Neural cell (in vitro differentiated cells): ENCODE measurements at regions not wholly inside any gene's neighbourhood (a gene's known extent, or its start where the extent isn't known, plus 50 kb on each side); places are given as distances from the start of the nearest gene placed in this dataset.

Source experiments
- H2AFZ ChIP-seq: fragments of 200-600, 300-800 bp; sonication (generic), shearing (Covaris generic); 2 replicates; pipeline ENCODE4 v1.6.0; 2014; ENCODE audit warnings: low read depth, mild to moderate bottlenecking, antibody characterized with exemption, low read length, moderate library complexity
- H3F3A ChIP-seq: fragments of 200-600 bp; shearing (Covaris generic); 2 replicates; pipeline ENCODE4 v1.6.1; 2016; ENCODE audit warnings: mild to moderate bottlenecking, moderate library complexity, mixed read lengths, antibody characterized with exemption, low read length; ENCODE audit not compliant: insufficient read depth, poor library complexity, severe bottlenecking
- H3K27ac ChIP-seq: fragments of 200-600, 300-800 bp; sonication (generic), shearing (Covaris generic); 2 replicates; pipeline ENCODE4 v1.5.1; 2014; ENCODE audit warnings: mild to moderate bottlenecking, low read length, moderate library complexity
- H3K27me3 ChIP-seq: fragments of 300-800, 200-600 bp; sonication (generic), shearing (Covaris generic); 2 replicates; pipeline ENCODE4 v1.6.0; 2014; ENCODE audit warnings: mild to moderate bottlenecking, low read depth, low read length, moderate library complexity; ENCODE audit not compliant: insufficient read depth
- H3K36me3 ChIP-seq: fragments of 300-800, 200-600 bp; sonication (generic), shearing (Covaris generic); 2 replicates; pipeline ENCODE4 v1.5.1; 2014; ENCODE audit warnings: mild to moderate bottlenecking, antibody characterized with exemption, low read length, moderate library complexity; ENCODE audit not compliant: insufficient read depth
- H3K4me2 ChIP-seq: fragments of 300-800, 200-600 bp; sonication (generic), shearing (Covaris generic); 2 replicates; pipeline ENCODE4 v1.6.0; 2014; ENCODE audit warnings: mild to moderate bottlenecking, low read length
- H3K4me3 ChIP-seq: fragments of 300-800, 200-600 bp; sonication (generic), shearing (Covaris generic); 2 replicates; pipeline ENCODE4 v1.5.1; 2014; ENCODE audit warnings: mild to moderate bottlenecking, low read length, moderate library complexity
- H3K79me2 ChIP-seq: fragments of 200-600 bp; shearing (Covaris generic); replicated peaks from 2 replicates; pipeline ENCODE4 v1.6.0; 2014; ENCODE audit warnings: mild to moderate bottlenecking, low read length, moderate library complexity; ENCODE audit not compliant: insufficient read depth
- H3K9ac ChIP-seq: fragments of 300-800, 200-600 bp; sonication (generic), shearing (Covaris generic); 2 replicates; pipeline ENCODE4 v1.6.1; 2016; ENCODE audit warnings: mild to moderate bottlenecking, low read length, mixed read lengths
- H3K9me2 ChIP-seq: fragments of 200-600 bp; shearing (Covaris generic); 2 replicates; pipeline ENCODE4 v1.6.1; 2016; ENCODE audit warnings: mild to moderate bottlenecking, low read length, mixed read lengths; ENCODE audit not compliant: insufficient read depth
- H3K9me3 ChIP-seq: fragments of 200-600, 300-800 bp; sonication (generic), shearing (Covaris generic); 2 replicates; pipeline ENCODE4 v1.6.1; 2016; ENCODE audit warnings: mild to moderate bottlenecking, mixed run types, low read length, moderate library complexity, mixed read lengths
- H4K20me1 ChIP-seq: fragments of 200-600 bp; shearing (Covaris generic); 2 replicates; pipeline ENCODE4 v1.6.1; 2016; ENCODE audit warnings: mild to moderate bottlenecking, mixed run types; ENCODE audit not compliant: insufficient read depth
- CTCF ChIP-seq: fragments of 450-650 bp; IDR thresholded peaks from 2 replicates; pipeline ENCODE4 v1.5.1; 2014; ENCODE audit warnings: antibody characterized with exemption, mild to moderate bottlenecking, moderate library complexity; ENCODE audit not compliant: poor library complexity, severe bottlenecking
- EP300 ChIP-seq: fragments of 450-650 bp; conservative IDR thresholded peaks from 2 replicates; pipeline ENCODE4 v1.6.1; 2014; ENCODE audit warnings: antibody characterized with exemption, mild to moderate bottlenecking, moderate library complexity; ENCODE audit not compliant: poor library complexity, severe bottlenecking
- EZH2 ChIP-seq: fragments of 200-600, 300-800 bp; shearing (Covaris generic), sonication (generic); IDR thresholded peaks from 2 replicates; pipeline ENCODE4 v1.6.1; 2014; ENCODE audit warnings: antibody characterized with exemption, low read length, borderline replicate concordance, mild to moderate bottlenecking; ENCODE audit not compliant: insufficient read depth, poor library complexity, severe bottlenecking
- MXI1 ChIP-seq: fragments of 450-650 bp; conservative IDR thresholded peaks from 2 replicates; pipeline ENCODE4 v1.6.1; 2014; ENCODE audit warnings: antibody characterized with exemption, mild to moderate bottlenecking; ENCODE audit not compliant: poor library complexity, severe bottlenecking
- POLR2AphosphoS5 ChIP-seq: IDR thresholded peaks from 2 replicates; pipeline ENCODE4 v1.6.1; 2012
- RAD21 ChIP-seq: fragments of 450-650 bp; conservative IDR thresholded peaks from 2 replicates; pipeline ENCODE4 v1.6.1; 2014; ENCODE audit warnings: antibody characterized with exemption, mild to moderate bottlenecking, moderate library complexity
- REST ChIP-seq: IDR thresholded peaks from 2 replicates; pipeline ENCODE4 v1.6.1; 2012; ENCODE audit warnings: borderline replicate concordance
- SMC3 ChIP-seq: fragments of 450-650 bp; conservative IDR thresholded peaks from 2 replicates; pipeline ENCODE4 v1.6.1; 2014; ENCODE audit warnings: antibody characterized with exemption, mild to moderate bottlenecking, moderate library complexity; ENCODE audit not compliant: poor library complexity
- TAF1 ChIP-seq: IDR thresholded peaks from 2 replicates; pipeline ENCODE4 v1.6.1; 2012; ENCODE audit warnings: low read depth

DNA sequence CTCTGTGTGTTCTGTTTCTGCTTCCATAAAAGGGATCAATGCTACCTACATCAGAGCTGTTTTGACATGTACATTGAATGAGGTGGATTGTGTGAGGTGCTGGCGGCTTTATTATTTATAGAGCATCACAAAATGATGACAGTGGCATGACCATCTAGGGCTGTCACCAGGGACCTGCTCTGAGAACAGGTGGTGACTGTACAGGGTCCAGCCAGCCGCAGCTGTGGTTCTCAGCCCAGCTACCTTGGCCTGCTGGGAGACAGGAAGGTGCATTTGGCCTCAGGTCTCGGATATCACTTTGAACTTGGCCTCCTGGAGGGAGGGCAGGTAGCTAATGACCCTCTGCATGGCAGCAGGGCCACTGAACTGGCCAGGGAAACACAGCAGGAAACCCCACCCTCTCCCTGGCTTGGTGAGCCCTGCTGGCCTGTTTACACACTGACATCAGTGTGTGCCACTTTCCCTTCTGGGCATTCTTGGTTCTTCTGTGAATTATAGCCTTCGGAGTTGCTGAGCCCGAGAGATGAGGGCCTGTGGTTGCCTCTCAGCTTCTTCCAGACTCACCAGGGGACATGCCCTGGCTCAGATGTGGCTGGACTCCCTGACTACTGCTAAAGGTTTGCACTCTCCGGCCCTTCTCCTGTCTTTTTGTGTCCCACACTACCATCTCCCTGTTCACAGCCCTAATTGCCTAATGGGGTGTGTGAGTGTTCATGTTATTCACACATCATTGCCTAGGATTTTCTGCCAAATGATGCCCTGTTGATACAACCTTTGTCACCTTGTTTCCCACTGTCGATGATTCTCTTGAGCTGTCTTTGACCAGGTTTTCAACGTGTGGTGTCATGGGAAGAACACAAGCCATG is 109.2 kb upstream of the RAB12 start:
- H3K9me2 ChIP-seq: no peaks in the 10 kb centered on the region
- H3K4me3 ChIP-seq: no peak overlapping the region
- H3K27ac ChIP-seq: no peak overlapping the region
- H3K4me2 ChIP-seq: no peak overlapping the region
- H4K20me1 ChIP-seq: no peaks in the 10 kb centered on the region
- no peak for TF ChIP-seq TAF1
- TF ChIP-seq POLR2AphosphoS5: no peak
- no peak for TF ChIP-seq CTCF
- H3K36me3 ChIP-seq: no peaks in the 10 kb centered on the region
- H3K9ac ChIP-seq: no peak overlapping the region
- H3K27me3 ChIP-seq: no peaks in the 10 kb centered on the region
- no peaks in the 10 kb centered on the region for H3K79me2 ChIP-seq
- no peaks in the 10 kb centered on the region for H3F3A ChIP-seq
- no peaks in the 10 kb centered on the region for H3K9me3 ChIP-seq
- H2AFZ ChIP-seq: no peak overlapping the region

DNA sequence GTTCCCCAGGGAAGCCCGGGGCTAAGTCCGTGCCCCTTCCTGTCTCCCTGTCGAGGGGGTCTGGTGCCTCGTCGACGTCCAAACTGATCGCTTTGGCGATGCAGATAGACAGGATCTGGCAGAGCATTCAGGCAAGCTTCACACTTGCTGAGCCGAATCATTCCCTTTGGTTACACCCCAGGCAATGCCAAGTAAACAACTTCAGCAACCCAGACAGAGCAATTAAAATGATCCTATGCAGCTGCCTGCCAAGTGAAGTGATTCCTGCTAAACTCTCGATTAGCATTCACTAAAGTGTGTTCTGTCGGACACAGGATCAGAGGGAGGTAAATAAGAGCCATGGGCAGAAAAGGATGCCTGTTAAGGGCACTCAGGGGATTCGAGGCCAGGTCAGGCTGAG is 108.2 kb upstream of the RAB12 start:
- TF ChIP-seq EP300 (no peak), MXI1 (no peak), REST (no peak), CTCF (no peak), POLR2AphosphoS5 (no peak), EZH2 (no peak), RAD21 (no peak), SMC3 (no peak), TAF1 (no peak)

More for the DNA sequence above, 108.2 kb upstream of the RAB12 start:
- no peaks in the 10 kb centered on the region for H3F3A ChIP-seq
- no peak overlapping the region for H3K4me3 ChIP-seq
- no peaks in the 10 kb centered on the region for H3K79me2 ChIP-seq
- no peaks in the 10 kb centered on the region for H4K20me1 ChIP-seq
- H3K4me2 ChIP-seq: no peak overlapping the region
- H3K27ac ChIP-seq: no peak overlapping the region
- no peaks in the 10 kb centered on the region for H3K9me2 ChIP-seq
- H3K9me3 ChIP-seq: no peaks in the 10 kb centered on the region
- no peak overlapping the region for H3K9ac ChIP-seq
- no peak overlapping the region for H2AFZ ChIP-seq
- H3K27me3 ChIP-seq: no peaks in the 10 kb centered on the region
- no peaks in the 10 kb centered on the region for H3K36me3 ChIP-seq
